ENCODE measurements at regions not wholly inside any gene's neighbourhood (a gene's known extent, or its start where the extent isn't known, plus 50 kb on each side); places are given as distances from the start of the nearest gene placed in this dataset.

GRCh38 chr9:14554886-14555285 lies 138.3 kb downstream of the ZDHHC21 start (continued):
- TF ChIP-seq ZNF501 (tag by site-specific recombination; IDR thresholded peaks at IDR 0.05) = no peak
- no peak for TF ChIP-seq ZNF311 (tag by site-specific recombination; IDR thresholded peaks at IDR 0.05; ENCODE audit: borderline replicate concordance)
- no peak for TF ChIP-seq ZNF140 (tag by site-specific recombination; IDR thresholded peaks at IDR 0.05)
- TF ChIP-seq SP2 (tag by site-specific recombination; IDR thresholded peaks at IDR 0.05) = no peak
- no peak for TF ChIP-seq ZNF747 (tag by site-specific recombination; IDR thresholded peaks at IDR 0.05)
- no peak for TF ChIP-seq KLF9 (tag by site-specific recombination; IDR thresholded peaks at IDR 0.05; ENCODE audit: low read depth)
- no peak for TF ChIP-seq ZNF521 (tag by site-specific recombination; IDR thresholded peaks at IDR 0.05)
- no peak for TF ChIP-seq ZNF239 (tag by site-specific recombination; IDR thresholded peaks at IDR 0.05)
- TF ChIP-seq GLIS2 (tag by site-specific recombination; IDR thresholded peaks at IDR 0.05) = no peak
- TF ChIP-seq ZNF121 (tag by site-specific recombination; IDR thresholded peaks at IDR 0.05) = no peak

- Histone ChIP-seq H3K9me3 (ENCODE audit: control insufficient read depth, insufficient read depth, low read depth, low read length) (no peaks in the 10 kb centered on the region), H3K36me3 (ENCODE audit: control insufficient read depth in 2 of 2, insufficient read depth in 1 of 2, low read length in 2 of 2) (no peaks in the 10 kb centered on the region), H3K4me3 (ENCODE audit: low read depth, low read length) (no peak overlapping the region), H3K27ac (ENCODE audit: extremely low read depth, low read depth, low read length) (no peak overlapping the region), H3K4me1 (ENCODE audit: control insufficient read depth, insufficient read depth, low read length) (no peaks in the 10 kb centered on the region)
- ChIA-PET POLR2A (no interaction called here), CTCF (no interaction called here)
- no peak for TF ChIP-seq SCRT1 (tag by site-specific recombination; IDR thresholded peaks at IDR 0.05; ENCODE audit: borderline replicate concordance)
- TF ChIP-seq ZNF398 (tag by site-specific recombination; IDR thresholded peaks at IDR 0.05) = no peak
- TF ChIP-seq ZNF639 (tag by site-specific recombination; IDR thresholded peaks at IDR 0.05) = no peak
- TF ChIP-seq ZNF341 (tag by site-specific recombination; IDR thresholded peaks at IDR 0.05; ENCODE audit: low read depth) = no peak
- no peak for TF ChIP-seq AEBP2 (tag by site-specific recombination; IDR thresholded peaks at IDR 0.05; ENCODE audit: borderline replicate concordance)
- no peak for TF ChIP-seq ZNF704 (tag by site-specific recombination; IDR thresholded peaks at IDR 0.05)
- no peak for TF ChIP-seq ZNF112 (tag by site-specific recombination; IDR thresholded peaks at IDR 0.05)
- TF ChIP-seq ZNF707 (tag by site-specific recombination; IDR thresholded peaks at IDR 0.05) = no peak
- TF ChIP-seq ZNF140 (tag by site-specific recombination; IDR thresholded peaks at IDR 0.05) = no peak
- TF ChIP-seq ZFP69B (tag by site-specific recombination; IDR thresholded peaks at IDR 0.05) = no peak
- no peak for TF ChIP-seq TSHZ1 (tag by site-specific recombination; IDR thresholded peaks at IDR 0.05; ENCODE audit: borderline replicate concordance)
- no peak for TF ChIP-seq ZNF473 (tag by site-specific recombination; IDR thresholded peaks at IDR 0.05)
These were observed 145.8 kb downstream of the ZDHHC21 start for GRCh38 chr9:14547245-14548060.
